GM18907 (cell line): ENCODE measurements at regions not wholly inside any gene's neighbourhood (a gene's known extent, or its start where the extent isn't known, plus 50 kb on each side); places are given as distances from the start of the nearest gene placed in this dataset.
"Not testable (repeated sequence)": the region's sequence is repeated elsewhere in the genome, so short reads cannot be mapped to it uniquely, and the experiment has no call there.

ENCODE experiments used
- ATAC-seq: cut with Tn5 transposase; IDR thresholded peaks from one replicate; pipeline ENCODE4 v1.9.1; 2021; ENCODE audit warnings: mild to moderate bottlenecking, moderate library complexity; ENCODE audit not compliant: unreplicated experiment

- ATAC-seq = no peak
Measured at GRCh38 chr6:103001724-103002123, 1608.2 kb downstream of the GRIK2 start.

- no peak for ATAC-seq
Measured at GRCh38 chr6:103000688-103001087, 1607.2 kb downstream of the GRIK2 start.

- ATAC-seq = no peak
Measured at GRCh38 chr6:102995491-102995890, 1602.0 kb downstream of the GRIK2 start.

- no peak for ATAC-seq
Measured at GRCh38 chr6:102994866-102995265, 1601.4 kb downstream of the GRIK2 start.

- ATAC-seq = no peak
Measured at GRCh38 chr6:102986086-102986485, 1592.6 kb downstream of the GRIK2 start.

- no peak for ATAC-seq
Measured at GRCh38 chr6:102984357-102984756, 1590.8 kb downstream of the GRIK2 start.

- ATAC-seq = no peak
Measured at GRCh38 chr6:102981490-102982015, 1588.0 kb downstream of the GRIK2 start.

- no peak for ATAC-seq
Measured at GRCh38 chr6:102980951-102981350, 1587.4 kb downstream of the GRIK2 start.

- no peak for ATAC-seq
Measured at GRCh38 chr6:102961902-102962301, 1568.4 kb downstream of the GRIK2 start.

GRCh38 chr6:102950967-102951366 is 1557.5 kb downstream of the GRIK2 start:
- no peak for ATAC-seq

GRCh38 chr6:102944475-102944874 is 1551.0 kb downstream of the GRIK2 start:
- no peak for ATAC-seq

- no peak for ATAC-seq
Measured at GRCh38 chr6:102942206-102942605, 1548.7 kb downstream of the GRIK2 start.

- no peak for ATAC-seq
Measured at GRCh38 chr6:102936959-102937358, 1543.5 kb downstream of the GRIK2 start.

GRCh38 chr6:102928109-102928508 is 1534.6 kb downstream of the GRIK2 start:
- no peak for ATAC-seq

- ATAC-seq = no peak
Measured at GRCh38 chr6:102918161-102918560, 1524.7 kb downstream of the GRIK2 start.

GRCh38 chr6:102911571-102911970 is 1518.1 kb downstream of the GRIK2 start:
- ATAC-seq = no peak

GRCh38 chr6:102910701-102911139 is 1517.2 kb downstream of the GRIK2 start:
- not testable (repeated sequence) for ATAC-seq

GRCh38 chr6:102907181-102907580 is 1513.7 kb downstream of the GRIK2 start:
- no peak for ATAC-seq

GRCh38 chr6:102902471-102902870 is 1509.0 kb downstream of the GRIK2 start:
- no peak for ATAC-seq

- ATAC-seq = no peak
Measured at GRCh38 chr6:102895683-102896082, 1502.2 kb downstream of the GRIK2 start.

- ATAC-seq = no peak
Measured at GRCh38 chr6:102885165-102885564, 1491.7 kb downstream of the GRIK2 start.

- no peak for ATAC-seq
Measured at GRCh38 chr6:102853249-102853955, 1459.9 kb downstream of the GRIK2 start.

GRCh38 chr6:102848796-102849195 is 1455.3 kb downstream of the GRIK2 start:
- ATAC-seq = no peak
